PC-9 (cell line): ENCODE measurements at regions not wholly inside any gene's neighbourhood (a gene's known extent, or its start where the extent isn't known, plus 50 kb on each side); places are given as distances from the start of the nearest gene placed in this dataset.

Experiments used
- BruUV-seq: library from RNA; stranded (reverse); fragments of 400-500 nt; replicated peaks from 2 replicates; lab custom pipeline; 2021; lab: Mats Ljungman, UMichigan
- CTCF ChIA-PET: fragments of 300-600 bp; sonication (Branson Sonifier 250); formaldehyde crosslinking; loops from one replicate; lab custom pipeline; 2022; ENCODE audit warnings: antibody characterized with exemption; lab: Charles Lee
- POLR2A ChIA-PET: fragments of 300-600 bp; sonication (Branson Sonifier 250); formaldehyde crosslinking; loops from one replicate; lab custom pipeline; 2022; ENCODE audit warnings: antibody characterized with exemption; ENCODE audit not compliant: unreplicated experiment; lab: Charles Lee
- DNase-seq, 2 experiments: peaks; one replicate each; pipeline versions ENCODE4 v3.0.0 to v3.0.0-alpha.2; 2015 to 2022; ENCODE audit warnings: mixed read lengths in 1 of 2
- H2AFZ ChIP-seq: fragments of 200-600 bp; sonication (generic); 2 replicates; pipeline ENCODE4 v1.8.1; 2017; ENCODE audit warnings: antibody characterized with exemption
- H3F3A ChIP-seq: fragments of 200-600 bp; sonication (generic); 2 replicates; pipeline ENCODE4 v1.8.1; 2017; ENCODE audit warnings: antibody characterized with exemption, mild to moderate bottlenecking, low read depth; ENCODE audit not compliant: insufficient read depth
- H3K27ac ChIP-seq: fragments of 200-600 bp; sonication (generic); 2 replicates; pipeline ENCODE4 v1.6.1; 2016; ENCODE audit warnings: mixed run types
- H3K27me3 ChIP-seq: fragments of 200-600 bp; sonication (generic); 2 replicates; pipeline ENCODE4 v1.6.1; 2016; ENCODE audit warnings: low read depth, mixed run types; ENCODE audit not compliant: insufficient read depth
- H3K36me3 ChIP-seq: fragments of 200-600 bp; sonication (generic); 2 replicates; pipeline ENCODE4 v1.6.1; 2016; ENCODE audit warnings: low read depth, mixed run types
- H3K4me1 ChIP-seq: fragments of 200-600 bp; sonication (generic); replicated peaks from 2 replicates; pipeline ENCODE4 v1.6.1; 2016; ENCODE audit warnings: mixed run types; ENCODE audit not compliant: insufficient read depth
- H3K4me2 ChIP-seq: fragments of 200-600 bp; sonication (generic); 2 replicates; pipeline ENCODE4 v1.6.1; 2017; ENCODE audit warnings: mixed run types
- H3K4me3 ChIP-seq: fragments of 200-600 bp; sonication (generic); 2 replicates; pipeline ENCODE4 v1.6.1; 2016; ENCODE audit warnings: mixed run types
- H3K79me2 ChIP-seq: fragments of 200-600 bp; sonication (generic); 2 replicates; pipeline ENCODE4 v1.6.1; 2017; ENCODE audit warnings: low read depth, mixed run types
- H3K9me2 ChIP-seq: fragments of 200-600 bp; sonication (generic); 2 replicates; pipeline ENCODE4 v1.8.1; 2017; ENCODE audit warnings: mild to moderate bottlenecking; ENCODE audit not compliant: insufficient read depth
- H3K9me3 ChIP-seq: fragments of 200-600 bp; sonication (generic); 2 replicates; pipeline ENCODE4 v1.8.1; 2016; ENCODE audit warnings: low read depth; ENCODE audit not compliant: insufficient read depth
- H4K20me1 ChIP-seq: fragments of 200-600 bp; sonication (generic); 2 replicates; pipeline ENCODE4 v1.8.1; 2017; ENCODE audit not compliant: insufficient read depth
- CTCF ChIP-seq: fragments of 200-600 bp; sonication (generic); conservative IDR thresholded peaks from 2 replicates; pipeline ENCODE4 v1.6.1; 2017; ENCODE audit warnings: mixed run types, antibody characterized with exemption, mild to moderate bottlenecking, moderate library complexity
- EZH2 ChIP-seq: fragments of 200-600 bp; sonication (generic); IDR thresholded peaks from 2 replicates; pipeline ENCODE4 v1.8.0; 2017; ENCODE audit warnings: antibody characterized with exemption, low read depth
- intact Hi-C: fragments of 100-400 bp; cut with micrococcal nuclease; formaldehyde crosslinking; loops from one replicate; pipeline ENCODE4 v1.10.0; 2022; ENCODE audit not compliant: unreplicated experiment

- Histone ChIP-seq H3K27me3 (no peaks in the 10 kb centered on the region), H3K4me1 (0 out of 2 replicates have a peak, but pooled peaks cover 7% of the 10 kb centered on the region), H3K9me3 (no peaks in the 10 kb centered on the region), H3K79me2 (no peaks in the 10 kb centered on the region), H2AFZ (no peak overlapping the region), H3K4me2 (no peak overlapping the region), H3K4me3 (no peak overlapping the region), H3K9me2 (no peaks in the 10 kb centered on the region; the same call in 1 of the 2 replicates), H3K36me3 (no peaks in the 10 kb centered on the region), H4K20me1 (no peaks in the 10 kb centered on the region), H3F3A (no peaks in the 10 kb centered on the region; the same call in 1 of the 2 replicates), H3K27ac (no peak overlapping the region)
- BruUV-seq = no TSS peak
- TF ChIP-seq EZH2 (no peak), CTCF (no peak)
- DNase-seq = no peak
- POLR2A ChIA-PET = no interaction called here
- intact Hi-C loops = no loop called here
- CTCF ChIA-PET = no interaction called here
Observed at GRCh38 chr2:215731108-215731658, 282.2 kb downstream of the MREG start.

- DNase-seq = no peak
- H3K27ac ChIP-seq = no peak overlapping the region
- no peak overlapping the region for H3K4me2 ChIP-seq
- TF ChIP-seq CTCF = no peak
- TF ChIP-seq EZH2 = no peak
- no peak overlapping the region; the same call in 1 of the 2 replicates for H2AFZ ChIP-seq
- no peaks in the 10 kb centered on the region for H3K9me3 ChIP-seq
- no peaks in the 10 kb centered on the region; the same call in 1 of the 2 replicates for H3K9me2 ChIP-seq
- H3K4me3 ChIP-seq = no peak overlapping the region
- H3F3A ChIP-seq = no peaks in the 10 kb centered on the region; the same call in 1 of the 2 replicates
- no TSS peak for BruUV-seq
- H4K20me1 ChIP-seq = no peaks in the 10 kb centered on the region
- no peaks in the 10 kb centered on the region for H3K27me3 ChIP-seq
- 0 out of 2 replicates have a peak, but pooled peaks cover 7% of the 10 kb centered on the region for H3K4me1 ChIP-seq
- ChIA-PET POLR2A (interaction anchor here (0.6 kb wide), 1 partner anchor 88 kb away, joined by 5 read pairs; no protein-coding TSS in a partner anchor), CTCF (interaction anchor here (0.7 kb wide), 1 partner anchor 76 kb away, joined by 3 read pairs; no protein-coding TSS in a partner anchor)
- intact Hi-C loops = no loop called here
- H3K79me2 ChIP-seq = no peaks in the 10 kb centered on the region
- H3K36me3 ChIP-seq = no peaks in the 10 kb centered on the region
Observed at GRCh38 chr2:215729985-215730620, 283.2 kb downstream of the MREG start.

DNA sequence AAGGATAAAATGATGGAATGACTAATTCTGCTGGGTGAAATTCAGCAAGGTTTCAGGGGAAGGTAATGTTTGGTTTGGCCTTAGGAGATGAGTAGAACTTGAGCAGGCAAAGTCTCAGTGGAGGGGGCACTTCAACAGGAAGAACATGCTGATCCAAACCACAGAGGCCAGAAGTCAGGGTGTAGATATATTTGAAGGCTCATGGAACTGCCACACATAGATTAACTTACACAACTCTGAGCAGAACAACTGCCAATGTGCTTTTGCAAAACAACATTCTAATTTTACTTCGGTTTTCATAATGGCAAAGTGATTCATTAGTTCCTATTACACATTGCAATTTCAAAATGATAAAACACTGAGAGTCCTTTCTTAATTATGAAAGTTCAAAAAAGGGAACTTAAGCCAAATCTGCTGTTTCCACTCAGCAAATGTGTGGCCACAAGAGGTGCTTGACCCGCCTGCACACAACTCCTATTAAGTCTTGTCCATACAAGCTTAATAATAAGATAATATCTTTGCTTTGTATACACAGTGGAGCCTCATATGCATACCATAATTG lies 284.8 kb downstream of the MREG start:
- no TSS peak for BruUV-seq
- no peaks in the 10 kb centered on the region; the same call in 1 of the 2 replicates for H3F3A ChIP-seq
- no peaks in the 10 kb centered on the region for H3K79me2 ChIP-seq
- TF ChIP-seq CTCF = no peak
- no peak for TF ChIP-seq EZH2
- H3K36me3 ChIP-seq = no peaks in the 10 kb centered on the region
- no peaks in the 10 kb centered on the region for H3K27me3 ChIP-seq
- no peaks in the 10 kb centered on the region for H4K20me1 ChIP-seq
- H2AFZ ChIP-seq = no peak overlapping the region
- ChIA-PET POLR2A (no interaction called here), CTCF (no interaction called here)
- H3K4me2 ChIP-seq = no peak overlapping the region
- 0 out of 2 replicates have a peak, but pooled peaks cover 7% of the 10 kb centered on the region for H3K4me1 ChIP-seq
- no peak overlapping the region for H3K27ac ChIP-seq
- no peaks in the 10 kb centered on the region; the same call in 1 of the 2 replicates for H3K9me2 ChIP-seq
- intact Hi-C loops = no loop called here
- no peak overlapping the region for H3K4me3 ChIP-seq
- no peaks in the 10 kb centered on the region for H3K9me3 ChIP-seq
- peak in 1 of 2 experiments; percentile 72 for DNase-seq
